ENCODE measurements at regions not wholly inside any gene's neighbourhood (a gene's known extent, or its start where the extent isn't known, plus 50 kb on each side); places are given as distances from the start of the nearest gene placed in this dataset.

GRCh38 chr2:43032213-43033015, 194.0 kb downstream of the ZFP36L2 start:
- TF ChIP-seq CTCF (IDR thresholded peaks at IDR 0.05; ENCODE audit: control extremely low read depth, extremely low read depth) = no peak
- Histone ChIP-seq H3K4me1 (ENCODE audit: control insufficient read depth in 5 of 5, insufficient read depth in 5 of 5, low read length in 5 of 5) (peaks cover 0 to 53% (median 20%) of the 10 kb centered on the region in 5 donors), H3K27me3 (ENCODE audit: control insufficient read depth in 3 of 3, insufficient read depth in 3 of 3, low read length in 2 of 3) (no peaks in the 10 kb centered on the region), H3K27ac (ENCODE audit: low read depth in 1 of 2, low read length in 1 of 2) (peak overlapping the region in 1 of 2 donors; percentile 54), H3K9me3 (ENCODE audit: control insufficient read depth in 4 of 4, insufficient read depth in 3 of 4, low read length in 3 of 4) (no peaks in the 10 kb centered on the region), H3K4me3 (no peak overlapping the region), H3K9ac (ENCODE audit: insufficient read depth in 1 of 2, low read length in 2 of 2) (peak overlapping the region in 1 of 2 donors; percentile 52), H3K36me3 (ENCODE audit: control insufficient read depth in 4 of 4, insufficient read depth in 4 of 4, low read length in 4 of 4) (no peaks in the 10 kb centered on the region)
- 44 to 59% methylated on average over 14 of the region's 14 CpGs for WGBS, 2 donors
- ATAC-seq (ENCODE audit: insufficient read depth, low FRiP score) (no peak), DNase-seq (peak; percentile 86 to 95 (median 91))

GRCh38 chr2:43031471-43032212, 194.8 kb downstream of the ZFP36L2 start:
- no peaks in the 10 kb centered on the region for H3K9me3 ChIP-seq (ENCODE audit: control insufficient read depth in 4 of 4, insufficient read depth in 3 of 4, low read length in 3 of 4)
- no peak for TF ChIP-seq CTCF (IDR thresholded peaks at IDR 0.05; ENCODE audit: control extremely low read depth, extremely low read depth)
- ATAC-seq (ENCODE audit: insufficient read depth, low FRiP score) (no peak), DNase-seq (peak in 1 of 3 donors; percentile 63)
- H3K4me1 ChIP-seq (ENCODE audit: control insufficient read depth in 5 of 5, insufficient read depth in 5 of 5, low read length in 5 of 5) = peaks cover 0 to 59% (median 20%) of the 10 kb centered on the region in 5 donors
- H3K27ac ChIP-seq (ENCODE audit: low read depth in 1 of 2, low read length in 1 of 2) = peak overlapping the region in 1 of 2 donors; percentile 23
- no peaks in the 10 kb centered on the region for H3K36me3 ChIP-seq (ENCODE audit: control insufficient read depth in 4 of 4, insufficient read depth in 4 of 4, low read length in 4 of 4)
- no peaks in the 10 kb centered on the region for H3K27me3 ChIP-seq (ENCODE audit: control insufficient read depth in 3 of 3, insufficient read depth in 3 of 3, low read length in 2 of 3)
- peak overlapping the region in 1 of 2 donors; percentile 40 for H3K9ac ChIP-seq (ENCODE audit: insufficient read depth in 1 of 2, low read length in 2 of 2)
- no peak overlapping the region for H3K4me3 ChIP-seq
- WGBS, 2 donors = 86 to 87% methylated on average over 9 of the region's 9 CpGs

GRCh38 chr2:43030551-43031307, 195.7 kb downstream of the ZFP36L2 start:
- TF ChIP-seq CTCF (IDR thresholded peaks at IDR 0.05; ENCODE audit: control extremely low read depth, extremely low read depth) = no peak
- ATAC-seq (ENCODE audit: insufficient read depth, low FRiP score) (no peak), DNase-seq (peak; percentile 63 to 89 (median 85))
- Histone ChIP-seq H3K4me3 (no peak overlapping the region), H3K4me1 (ENCODE audit: control insufficient read depth in 5 of 5, insufficient read depth in 5 of 5, low read length in 5 of 5) (peaks cover 0 to 61% (median 20%) of the 10 kb centered on the region in 5 donors), H3K9ac (ENCODE audit: insufficient read depth in 1 of 2, low read length in 2 of 2) (no peak overlapping the region), H3K27me3 (ENCODE audit: control insufficient read depth in 3 of 3, insufficient read depth in 3 of 3, low read length in 2 of 3) (no peaks in the 10 kb centered on the region), H3K9me3 (ENCODE audit: control insufficient read depth in 4 of 4, insufficient read depth in 3 of 4, low read length in 3 of 4) (no peaks in the 10 kb centered on the region), H3K36me3 (ENCODE audit: control insufficient read depth in 4 of 4, insufficient read depth in 4 of 4, low read length in 4 of 4) (no peaks in the 10 kb centered on the region), H3K27ac (ENCODE audit: low read depth in 1 of 2, low read length in 1 of 2) (no peak overlapping the region)
- WGBS, 2 donors = 84 to 86% methylated on average over 10 of the region's 10 CpGs
